H9 (cell line): ENCODE measurements at regions not wholly inside any gene's neighbourhood (a gene's known extent, or its start where the extent isn't known, plus 50 kb on each side); places are given as distances from the start of the nearest gene placed in this dataset.

Source experiments
- DNase-seq: peaks from one replicate; pipeline ENCODE4 v3.0.0-alpha.2; 2017
- H2AFZ ChIP-seq: one replicate; pipeline ENCODE4 v1.6.1; 2013; ENCODE audit warnings: mild to moderate bottlenecking, low read length, control low read depth, moderate library complexity
- H2AK5ac ChIP-seq: 2 replicates; pipeline ENCODE4 v1.6.1; 2013; ENCODE audit warnings: low read length, control low read depth, mixed read lengths; ENCODE audit not compliant: insufficient read length
- H2BK120ac ChIP-seq: one replicate; pipeline ENCODE4 v1.6.1; 2013; ENCODE audit warnings: low read depth, mild to moderate bottlenecking, low read length, control low read depth, inconsistent platforms; ENCODE audit not compliant: poor library complexity, severe bottlenecking
- H2BK12ac ChIP-seq: 2 replicates; pipeline ENCODE4 v1.6.1; 2013; ENCODE audit warnings: low read length, control low read depth, mixed read lengths, low read depth; ENCODE audit not compliant: insufficient read length
- H2BK15ac ChIP-seq: 2 replicates; pipeline ENCODE4 v1.6.1; 2013; ENCODE audit warnings: low read depth, low read length, control low read depth
- H2BK20ac ChIP-seq: one replicate; pipeline ENCODE4 v1.6.1; 2013; ENCODE audit warnings: low read depth, mild to moderate bottlenecking, low read length, control low read depth, inconsistent platforms; ENCODE audit not compliant: poor library complexity, severe bottlenecking
- H2BK5ac ChIP-seq: 2 replicates; pipeline ENCODE4 v1.6.1; 2013; ENCODE audit warnings: low read length, control low read depth, mixed read lengths; ENCODE audit not compliant: insufficient read length
- H3K14ac ChIP-seq: 2 replicates; pipeline ENCODE4 v1.6.1; 2013; ENCODE audit warnings: low read length, control low read depth; ENCODE audit not compliant: insufficient read depth
- H3K18ac ChIP-seq: 2 replicates; pipeline ENCODE4 v1.6.1; 2013; ENCODE audit warnings: low read depth, mild to moderate bottlenecking, mixed read lengths, low read length, control low read depth; ENCODE audit not compliant: insufficient read length
- H3K23ac ChIP-seq: 2 replicates; pipeline ENCODE4 v1.6.1; 2013; ENCODE audit warnings: low read length, control low read depth, mixed read lengths, low read depth; ENCODE audit not compliant: insufficient read length
- H3K23me2 ChIP-seq: 2 replicates; pipeline ENCODE4 v1.6.1; 2013; ENCODE audit warnings: low read depth, mild to moderate bottlenecking, mixed read lengths, low read length, control low read depth; ENCODE audit not compliant: insufficient read length, poor library complexity, severe bottlenecking
- H3K27ac ChIP-seq: 2 replicates; pipeline ENCODE4 v1.5.1; 2013; ENCODE audit warnings: low read length, control low read depth, mixed read lengths, low read depth; ENCODE audit not compliant: insufficient read length
- H3K27me3 ChIP-seq: 2 replicates; pipeline ENCODE4 v1.6.1; 2013; ENCODE audit warnings: low read length, control low read depth, inconsistent platforms; ENCODE audit not compliant: insufficient read depth
- H3K4ac ChIP-seq: 2 replicates; pipeline ENCODE4 v1.6.1; 2013; ENCODE audit warnings: low read depth, mild to moderate bottlenecking, control low read depth, inconsistent platforms, low read length, moderate library complexity
- H3K4me1 ChIP-seq: 2 replicates; pipeline ENCODE4 v1.6.1; 2013; ENCODE audit warnings: low read length, control low read depth, inconsistent platforms; ENCODE audit not compliant: insufficient read depth
- H3K4me2 ChIP-seq: 2 replicates; pipeline ENCODE4 v1.6.1; 2013; ENCODE audit warnings: low read length, control low read depth, mixed read lengths; ENCODE audit not compliant: insufficient read length, insufficient read depth
- H3K56ac ChIP-seq: 2 replicates; pipeline ENCODE4 v1.6.1; 2013; ENCODE audit warnings: low read depth, mild to moderate bottlenecking, mixed read lengths, low read length, control low read depth; ENCODE audit not compliant: insufficient read length
- H3K79me1 ChIP-seq: 2 replicates; pipeline ENCODE4 v1.6.1; 2013; ENCODE audit warnings: low read depth, mild to moderate bottlenecking, moderate library complexity, low read length, control low read depth, inconsistent platforms; ENCODE audit not compliant: insufficient read depth, poor library complexity, severe bottlenecking
- H3K79me2 ChIP-seq: 2 replicates; pipeline ENCODE4 v1.6.1; 2013; ENCODE audit warnings: low read length, control low read depth, inconsistent platforms; ENCODE audit not compliant: insufficient read depth
- H3K9ac ChIP-seq: 2 replicates; pipeline ENCODE4 v1.6.1; 2013; ENCODE audit warnings: low read length, control low read depth, mixed read lengths; ENCODE audit not compliant: insufficient read length; ENCODE audit errors: extremely low read depth
- H3K9me3 ChIP-seq: one replicate; pipeline ENCODE4 v1.6.1; 2013; ENCODE audit warnings: low read depth, low read length, inconsistent platforms; ENCODE audit not compliant: control insufficient read depth
- H3T11ph ChIP-seq: one replicate; pipeline ENCODE4 v1.6.1; 2013; ENCODE audit warnings: mild to moderate bottlenecking, low read length, control low read depth, inconsistent platforms
- H4K20me1 ChIP-seq: one replicate; pipeline ENCODE4 v1.6.1; 2013; ENCODE audit not compliant: control insufficient read depth, insufficient read length, insufficient read depth
- H4K5ac ChIP-seq: 2 replicates; pipeline ENCODE4 v1.6.1; 2013; ENCODE audit warnings: low read depth, mild to moderate bottlenecking, mixed read lengths, low read length, control low read depth; ENCODE audit not compliant: insufficient read length
- H4K8ac ChIP-seq: replicated peaks from 2 replicates; pipeline ENCODE4 v1.6.1; 2013; ENCODE audit warnings: low read length, control low read depth, mixed read lengths, low read depth; ENCODE audit not compliant: insufficient read length
- H4K91ac ChIP-seq: 2 replicates; pipeline ENCODE4 v1.6.1; 2013; ENCODE audit warnings: low read depth, mild to moderate bottlenecking, moderate library complexity, mixed read lengths, low read length, control low read depth; ENCODE audit not compliant: insufficient read length
- H3K27ac Mint-ChIP-seq, 3 experiments: 2 replicates in 2 of 3; 3 replicates in 1 of 3; pipeline ENCODE4 v1.8.0; 2020 to 2021; ENCODE audit warnings: mixed read lengths in 3 of 3, mild to moderate bottlenecking in 1 of 3, moderate library complexity in 1 of 3
- H3K27me3 Mint-ChIP-seq: 2 replicates; pipeline ENCODE4 v1.8.0; 2021; ENCODE audit warnings: low read depth, mild to moderate bottlenecking, moderate library complexity, mixed read lengths
- H3K36me3 Mint-ChIP-seq, 3 experiments: 2 replicates in 2 of 3; 3 replicates in 1 of 3; pipeline ENCODE4 v1.8.0; 2020 to 2021; ENCODE audit warnings: low read depth in 3 of 3, mixed read lengths in 3 of 3; ENCODE audit not compliant: insufficient read depth in 1 of 3
- H3K4me1 Mint-ChIP-seq, 2 experiments: 2 replicates each; pipeline ENCODE4 v1.8.0; 2020; ENCODE audit warnings: mixed read lengths in 2 of 2
- H3K4me3 Mint-ChIP-seq, 2 experiments: 2 replicates in 1 of 2; 3 replicates in 1 of 2; pipeline ENCODE4 v1.8.0; 2020 to 2021; ENCODE audit warnings: mild to moderate bottlenecking in 2 of 2, mixed read lengths in 2 of 2, moderate library complexity in 1 of 2
- H3K9me3 Mint-ChIP-seq, 2 experiments: 2 replicates in 1 of 2; 3 replicates in 1 of 2; pipeline ENCODE4 v1.8.0; 2020; ENCODE audit warnings: mild to moderate bottlenecking in 2 of 2, mixed read lengths in 2 of 2, moderate library complexity in 1 of 2
- CTCF ChIP-seq: fragments of 200-600 bp; sonication (generic); conservative IDR thresholded peaks from 3 replicates; pipeline ENCODE4 v1.8.0; 2021; ENCODE audit warnings: antibody characterized with exemption, mild to moderate bottlenecking
- WGBS: extraction: QIAGEN DNeasy Blood & Tissue Kit; methylation state at CpG from one replicate; pipeline ENCODE4 v1.1.7; 2013; ENCODE audit warnings: missing lambda C conversion rate, low lambda C conversion rate, mixed read lengths; ENCODE audit not compliant: insufficient read length; ENCODE audit errors: extremely low coverage; 5-methylcytosine and 5-hydroxymethylcytosine counted together

- Histone ChIP-seq H2BK20ac (no peak overlapping the region), H3K9me3 (no peaks in the 10 kb centered on the region), H2BK5ac (no peak overlapping the region), H2BK12ac (no peak overlapping the region), H4K5ac (no peak overlapping the region), H3K27me3 (no peaks in the 10 kb centered on the region), H3K4me2 (no peak overlapping the region), H4K91ac (no peak overlapping the region), H3K79me1 (no peaks in the 10 kb centered on the region), H3K18ac (no peak overlapping the region), H2AFZ (no peak overlapping the region), H2BK15ac (no peak overlapping the region), H3K14ac (no peak overlapping the region), H4K20me1 (no peaks in the 10 kb centered on the region), H3K79me2 (no peaks in the 10 kb centered on the region), H3K4ac (no peak overlapping the region), H3K9ac (no peak overlapping the region), H2AK5ac (no peak overlapping the region), H3K27ac (no peak overlapping the region), H3K4me1 (no peaks in the 10 kb centered on the region), H2BK120ac (no peak overlapping the region), H4K8ac (no peak overlapping the region), H3K23me2 (no peaks in the 10 kb centered on the region), H3K23ac (no peak overlapping the region), H3K56ac (no peak overlapping the region), H3T11ph (no peak overlapping the region)
- Mint-ChIP-seq H3K9me3 (no peaks in the 10 kb centered on the region), H3K4me1 (peaks cover 10 to 11% of the 10 kb centered on the region in 2 experiments), H3K4me3 (no peak overlapping the region), H3K27me3 (no peaks in the 10 kb centered on the region), H3K36me3 (no peaks in the 10 kb centered on the region), H3K27ac (no peak overlapping the region)
- TF ChIP-seq CTCF: no peak
- DNase-seq: no peak
- no CpG with 5 or more reads among the region's 2 CpGs for WGBS
Measured at GRCh38 chr2:160610041-160610440, 116.4 kb upstream of the RBMS1 start.
